CD4-positive, alpha-beta T cell treated with Interleukin-17A for 1 hour (primary cell): ENCODE measurements at regions not wholly inside any gene's neighbourhood (a gene's known extent, or its start where the extent isn't known, plus 50 kb on each side); places are given as distances from the start of the nearest gene placed in this dataset.
"Not testable (repeated sequence)": the region's sequence is repeated elsewhere in the genome, so short reads cannot be mapped to it uniquely, and the experiment has no call there.

Source experiments
- DNase-seq: peaks from one replicate; pipeline ENCODE4 v3.0.0-alpha.2; 2020

DNA sequence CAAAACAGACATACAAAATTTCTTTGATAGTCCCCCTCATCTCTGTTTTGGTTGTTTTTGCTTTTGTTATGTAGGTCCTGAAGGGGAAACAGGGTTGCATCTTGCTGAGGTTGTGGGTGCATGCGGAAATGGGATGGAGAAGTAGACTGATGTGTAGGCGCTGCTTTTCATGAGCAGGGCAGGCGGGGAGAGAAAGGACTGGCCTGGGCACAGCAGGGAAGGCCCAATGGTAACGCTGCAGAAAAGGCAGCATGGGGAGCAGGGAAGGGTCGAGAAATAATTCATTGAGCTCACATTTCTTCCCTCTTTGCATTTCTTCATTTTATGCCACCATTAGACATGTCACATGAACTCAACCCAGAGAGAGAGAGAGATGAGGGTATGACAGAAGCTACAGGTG is 74.3 kb upstream of the CCN2 start:
- DNase-seq: no peak

DNA sequence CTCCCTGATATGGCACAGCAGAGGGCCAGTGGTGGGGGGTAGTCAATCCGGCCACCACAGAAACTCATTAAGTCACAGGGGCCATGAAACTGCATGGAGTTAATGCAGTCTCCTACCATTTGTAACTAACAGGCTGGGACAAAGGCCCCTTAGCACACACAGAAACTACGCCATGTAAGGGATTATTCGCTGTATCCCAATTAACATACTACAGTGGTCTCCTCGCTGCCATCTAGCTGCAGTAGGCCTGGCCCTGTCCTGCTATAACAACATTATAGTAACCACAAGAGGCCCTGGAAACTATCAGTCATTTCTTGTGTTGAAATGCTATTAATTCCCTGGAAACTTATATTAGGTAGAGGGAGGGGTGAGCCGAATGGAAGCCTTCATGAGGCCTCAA is 72.3 kb upstream of the CCN2 start:
- DNase-seq: no peak

DNA sequence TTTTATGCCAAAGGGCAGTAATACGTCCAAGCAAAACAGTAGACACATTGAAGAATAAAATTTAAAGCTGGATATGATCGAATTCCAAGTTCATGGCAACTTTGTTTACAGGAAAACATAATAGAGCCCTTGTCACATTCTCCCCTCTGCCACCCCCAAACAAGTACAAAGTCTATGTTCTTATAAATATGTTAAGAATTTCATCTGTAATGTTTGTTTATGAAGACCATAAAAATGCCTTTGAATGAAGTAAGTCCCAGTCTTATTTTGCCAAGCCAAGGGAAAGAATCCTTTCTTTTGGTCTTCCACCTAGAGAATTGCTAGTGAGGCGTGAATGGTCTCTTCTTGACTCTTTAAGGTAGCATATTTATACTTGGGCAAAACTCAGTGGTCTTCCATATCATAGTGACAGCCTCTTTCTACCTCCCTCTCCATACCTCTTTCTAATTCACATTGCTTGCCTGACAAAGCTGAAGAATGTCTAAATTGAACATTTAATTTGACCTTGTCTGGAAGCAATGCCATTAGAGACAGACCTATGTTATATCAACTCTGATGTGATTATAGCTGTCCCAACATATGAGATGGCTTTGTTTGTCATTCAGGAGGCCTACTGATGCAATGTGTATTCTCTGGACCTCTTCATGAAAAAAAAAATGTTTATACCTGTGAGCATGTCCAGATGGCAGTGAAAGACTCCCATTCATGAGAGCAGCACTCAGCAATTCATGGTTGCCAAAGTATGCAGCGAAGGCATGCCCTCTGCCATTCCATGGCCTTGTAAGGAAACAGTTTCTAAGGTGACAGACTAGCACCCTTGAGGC is 70.6 kb upstream of the CCN2 start:
- DNase-seq: no peak

DNA sequence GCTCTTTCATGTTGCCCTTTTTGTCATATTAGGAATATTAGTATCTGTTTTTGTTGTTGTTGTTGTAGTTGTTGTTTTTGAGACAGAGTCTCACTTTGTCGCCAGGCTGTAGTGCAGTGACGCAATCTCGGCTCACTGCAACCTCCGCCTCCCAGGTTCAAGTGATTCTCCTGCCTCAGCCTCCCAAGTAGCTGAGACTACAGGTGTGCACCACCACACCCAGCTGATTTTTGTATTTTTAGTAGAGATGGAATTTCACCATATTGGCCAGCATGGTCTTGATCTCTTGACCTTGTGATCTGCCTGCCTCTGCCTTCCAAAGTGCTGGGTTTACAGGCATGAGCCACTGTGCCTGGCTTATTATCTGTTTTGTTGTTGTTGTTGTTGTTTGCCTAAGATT is 69.7 kb upstream of the CCN2 start:
- DNase-seq: not testable (repeated sequence)

DNA sequence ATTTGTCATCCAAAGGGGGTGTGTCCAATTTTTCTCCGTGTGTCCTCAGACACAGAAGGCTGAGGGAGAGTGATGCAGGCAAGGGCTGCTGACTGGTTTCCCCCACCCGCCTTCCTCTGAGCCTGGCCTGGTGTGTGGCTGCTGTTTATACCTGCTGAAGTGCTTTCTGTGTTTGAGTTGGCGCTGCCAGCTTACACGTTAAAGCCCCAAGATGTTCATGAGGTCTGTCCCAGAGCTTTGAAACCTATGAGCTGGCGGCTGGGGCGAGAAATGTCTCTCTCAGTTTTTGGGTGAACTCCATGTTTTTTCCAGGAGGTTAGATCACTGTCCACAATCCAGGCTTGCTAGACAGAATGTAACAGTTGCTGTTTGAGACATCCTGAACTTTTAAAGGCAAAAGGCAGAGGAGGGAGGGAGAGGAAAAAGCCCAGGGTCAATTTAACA is 69.0 kb upstream of the CCN2 start:
- DNase-seq: no peak

DNA sequence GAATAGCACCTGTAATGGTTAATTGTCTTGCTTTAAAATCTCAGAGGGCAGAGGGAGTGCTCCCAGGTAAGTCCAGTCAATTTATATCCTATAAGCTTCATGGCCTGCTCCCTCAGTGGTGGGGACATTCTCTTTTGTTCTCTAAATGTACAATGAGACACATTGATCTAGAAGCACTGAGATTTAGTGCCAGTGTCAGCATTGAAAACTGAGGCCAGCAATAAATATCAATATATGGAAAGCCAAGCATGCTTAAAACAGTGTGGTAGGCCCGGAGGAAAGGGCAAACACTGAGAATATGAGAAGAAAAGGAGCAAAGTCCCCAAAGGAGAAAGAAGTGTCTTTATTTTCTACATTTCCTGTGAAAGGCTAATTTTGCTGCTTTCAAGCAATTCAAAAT is 68.4 kb upstream of the CCN2 start:
- no peak for DNase-seq

DNA sequence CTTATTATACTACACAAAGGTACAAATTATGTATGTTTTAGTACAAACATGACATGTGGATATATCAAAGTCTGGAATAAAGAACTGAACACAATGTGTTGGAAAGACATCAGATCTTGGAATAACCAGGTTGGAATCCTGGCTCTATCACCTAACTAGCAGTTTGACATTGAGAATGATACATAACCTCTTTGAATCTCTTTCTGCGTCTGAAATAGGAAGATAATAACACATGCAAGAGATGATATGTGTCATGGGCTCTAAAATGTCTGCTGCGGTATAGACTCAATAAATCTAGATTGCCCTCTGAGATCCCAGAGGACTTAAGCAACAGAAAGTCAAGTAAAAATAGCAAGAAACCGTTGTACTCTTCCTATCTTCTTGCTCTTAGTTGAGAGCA is 66.8 kb upstream of the CCN2 start:
- DNase-seq: no peak

DNA sequence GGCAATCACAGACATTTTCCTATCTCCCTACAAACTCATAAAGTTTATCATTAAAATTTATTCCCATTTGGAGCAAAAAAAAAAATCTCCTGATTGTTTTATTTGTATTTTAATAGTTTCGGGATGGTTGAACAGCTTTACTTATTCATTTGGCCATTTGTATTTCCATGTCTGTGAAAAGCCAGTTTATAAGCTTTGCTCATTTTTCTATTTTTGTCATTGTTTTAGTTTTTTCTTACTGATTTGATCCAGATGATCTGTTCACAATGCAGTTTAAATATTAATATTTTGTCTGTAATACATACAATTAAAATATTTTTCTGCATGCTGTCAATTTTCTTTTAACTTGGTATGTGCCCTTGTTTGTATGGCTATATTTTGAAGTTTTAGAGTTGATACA is 65.2 kb upstream of the CCN2 start:
- no peak for DNase-seq

DNA sequence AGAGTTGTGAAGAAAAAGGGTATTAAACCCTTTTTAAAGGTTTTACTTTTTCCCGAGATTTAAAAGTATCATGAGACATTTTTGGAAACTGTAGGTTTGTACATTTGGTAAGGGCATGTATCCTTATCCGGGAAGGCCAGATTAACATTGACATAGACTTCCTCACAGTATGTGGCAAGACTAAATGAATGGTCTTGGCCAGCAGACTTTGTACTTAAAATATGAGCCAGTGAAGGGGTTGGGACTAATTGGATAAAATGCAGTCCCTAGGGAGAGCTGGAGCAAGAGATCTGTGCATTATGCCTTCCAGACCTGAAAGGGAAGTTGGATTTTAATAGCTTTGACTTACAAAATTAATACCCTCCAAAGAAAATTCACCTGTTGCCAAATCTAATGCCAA is 60.4 kb upstream of the CCN2 start:
- DNase-seq: no peak

DNA sequence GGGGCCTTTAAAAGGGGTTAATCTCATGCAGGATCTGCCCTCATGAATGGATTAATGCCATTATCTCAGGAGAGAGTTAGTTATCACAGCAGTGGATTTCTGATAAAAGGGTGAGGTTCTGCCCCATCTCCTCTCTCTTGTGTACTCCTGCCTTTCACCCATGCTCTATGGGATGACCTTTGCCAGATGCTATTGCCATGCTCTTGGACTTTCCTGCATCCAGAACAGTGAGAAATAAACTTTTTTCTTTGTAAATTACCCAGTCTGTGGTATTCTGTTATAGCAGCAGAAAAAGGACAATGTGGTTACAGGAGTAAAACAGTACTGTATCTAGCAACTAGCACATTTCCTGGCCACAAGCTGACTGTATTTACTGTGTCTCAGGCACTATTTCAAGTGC is 58.0 kb upstream of the CCN2 start:
- DNase-seq: no peak

DNA sequence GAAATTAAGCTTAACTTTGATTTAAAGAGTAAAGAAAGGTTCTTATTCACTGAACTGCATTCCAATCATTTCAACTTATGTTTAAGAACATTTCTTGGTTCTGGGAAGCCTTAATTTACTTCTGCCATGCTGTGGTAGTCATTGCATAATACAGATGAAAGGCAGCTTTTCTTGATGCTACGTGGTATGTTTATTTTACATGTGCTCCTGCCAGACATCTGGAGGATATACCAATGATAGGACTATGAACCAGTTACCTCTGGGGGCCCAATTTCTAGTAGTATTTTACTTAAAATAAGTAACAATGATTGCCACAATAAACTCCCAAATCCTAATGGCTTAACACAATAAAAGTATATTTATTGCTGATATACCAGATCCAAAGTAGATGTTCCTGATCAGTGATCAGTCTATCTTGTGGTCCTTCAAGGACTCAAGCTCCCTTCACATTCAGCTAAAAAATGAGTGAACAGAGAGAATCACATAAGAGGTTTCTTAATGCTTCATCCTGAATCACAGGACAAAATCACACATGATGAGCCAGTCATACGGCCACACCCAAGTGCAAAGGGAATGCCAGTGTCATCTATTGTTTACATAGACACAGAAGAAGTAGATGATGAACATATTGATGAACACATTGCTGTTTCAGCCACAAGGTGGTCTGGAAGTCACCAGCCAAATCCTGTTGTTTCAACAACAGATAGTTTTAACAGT is 56.5 kb upstream of the CCN2 start:
- no peak for DNase-seq

DNA sequence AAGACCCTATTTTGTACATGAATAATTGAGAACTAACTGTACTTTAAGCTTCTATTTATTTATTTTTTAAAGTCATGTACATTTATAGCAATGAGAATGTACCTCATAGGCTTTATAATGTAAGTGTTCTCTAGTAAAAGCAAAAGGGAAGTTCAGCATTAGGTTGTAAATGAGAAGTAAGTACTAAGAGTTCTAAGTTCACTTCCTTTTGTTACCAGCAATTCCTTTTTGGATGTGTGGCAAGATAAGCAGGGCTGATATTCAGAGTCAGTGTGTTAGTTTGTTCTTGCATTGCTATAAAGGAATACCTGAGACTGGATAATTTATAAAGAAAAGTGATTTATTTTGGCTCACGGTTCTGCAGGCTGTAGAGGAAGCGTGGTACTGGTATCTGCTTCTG is 54.0 kb upstream of the CCN2 start:
- DNase-seq: no peak

DNA sequence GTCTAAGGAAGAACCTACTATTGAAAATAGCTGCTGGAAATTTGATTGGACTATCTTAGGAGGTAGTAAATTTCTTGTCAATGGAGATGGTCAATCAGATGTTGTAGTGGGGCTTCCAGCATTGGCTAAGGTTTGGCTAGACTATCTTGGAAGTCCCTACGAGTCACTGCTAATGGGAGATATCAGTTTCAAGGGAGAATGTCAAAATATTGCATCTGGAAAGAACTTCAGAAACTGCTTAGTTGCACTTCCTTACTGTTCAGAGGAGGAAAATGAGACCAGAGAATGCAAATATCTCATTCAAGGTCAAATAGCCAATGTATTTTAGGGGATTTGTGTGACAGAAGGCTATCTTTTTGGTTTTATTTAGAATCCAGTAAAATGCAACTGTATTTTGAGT is 53.5 kb upstream of the CCN2 start:
- no peak for DNase-seq

DNA sequence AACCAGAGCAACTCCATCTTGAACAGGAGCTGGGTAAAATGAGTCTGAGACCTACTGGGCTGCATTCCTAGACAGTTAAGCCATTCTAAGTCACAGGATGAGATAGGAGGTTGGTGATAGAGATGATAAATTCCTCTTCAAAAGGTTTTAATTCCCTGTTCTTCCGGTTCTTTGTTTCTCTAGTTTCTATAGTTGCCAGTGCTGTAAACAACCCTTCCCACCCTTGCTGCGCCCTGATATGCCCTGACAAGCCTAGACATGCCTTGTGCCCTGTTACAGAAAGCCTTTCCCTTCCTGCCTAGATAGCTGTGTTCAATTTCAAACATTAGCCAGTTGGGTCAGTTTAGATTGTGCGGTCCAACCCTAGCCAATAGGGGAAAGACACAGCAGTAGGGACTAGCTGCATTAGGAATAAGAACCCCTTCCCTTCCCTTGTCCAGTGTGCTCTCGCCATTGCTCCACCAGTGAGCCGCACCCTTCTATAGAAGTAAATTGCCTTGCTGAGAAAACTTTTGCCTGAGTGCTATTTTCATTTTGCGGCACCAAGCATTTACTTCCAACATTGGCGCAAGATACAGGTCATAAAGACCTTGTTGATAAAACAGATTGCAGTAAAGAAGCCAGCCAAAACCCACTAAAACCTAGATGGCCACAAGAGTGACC is 52.5 kb upstream of the CCN2 start:
- DNase-seq: no peak
